PC-9 (cell line): ENCODE measurements at regions not wholly inside any gene's neighbourhood (a gene's known extent, or its start where the extent isn't known, plus 50 kb on each side); places are given as distances from the start of the nearest gene placed in this dataset.

Source experiments
- BruUV-seq: library from RNA; stranded (reverse); fragments of 400-500 nt; replicated peaks from 2 replicates; lab custom pipeline; 2021; lab: Mats Ljungman, UMichigan
- CTCF ChIA-PET: fragments of 300-600 bp; sonication (Branson Sonifier 250); formaldehyde crosslinking; loops from one replicate; lab custom pipeline; 2022; ENCODE audit warnings: antibody characterized with exemption; lab: Charles Lee
- POLR2A ChIA-PET: fragments of 300-600 bp; sonication (Branson Sonifier 250); formaldehyde crosslinking; loops from one replicate; lab custom pipeline; 2022; ENCODE audit warnings: antibody characterized with exemption; ENCODE audit not compliant: unreplicated experiment; lab: Charles Lee
- DNase-seq, 2 experiments: peaks; one replicate each; pipeline versions ENCODE4 v3.0.0 to v3.0.0-alpha.2; 2015 to 2022; ENCODE audit warnings: mixed read lengths in 1 of 2
- H2AFZ ChIP-seq: fragments of 200-600 bp; sonication (generic); 2 replicates; pipeline ENCODE4 v1.8.1; 2017; ENCODE audit warnings: antibody characterized with exemption
- H3F3A ChIP-seq: fragments of 200-600 bp; sonication (generic); 2 replicates; pipeline ENCODE4 v1.8.1; 2017; ENCODE audit warnings: antibody characterized with exemption, mild to moderate bottlenecking, low read depth; ENCODE audit not compliant: insufficient read depth
- H3K27ac ChIP-seq: fragments of 200-600 bp; sonication (generic); 2 replicates; pipeline ENCODE4 v1.6.1; 2016; ENCODE audit warnings: mixed run types
- H3K27me3 ChIP-seq: fragments of 200-600 bp; sonication (generic); 2 replicates; pipeline ENCODE4 v1.6.1; 2016; ENCODE audit warnings: low read depth, mixed run types; ENCODE audit not compliant: insufficient read depth
- H3K36me3 ChIP-seq: fragments of 200-600 bp; sonication (generic); 2 replicates; pipeline ENCODE4 v1.6.1; 2016; ENCODE audit warnings: low read depth, mixed run types
- H3K4me1 ChIP-seq: fragments of 200-600 bp; sonication (generic); replicated peaks from 2 replicates; pipeline ENCODE4 v1.6.1; 2016; ENCODE audit warnings: mixed run types; ENCODE audit not compliant: insufficient read depth
- H3K4me2 ChIP-seq: fragments of 200-600 bp; sonication (generic); 2 replicates; pipeline ENCODE4 v1.6.1; 2017; ENCODE audit warnings: mixed run types
- H3K4me3 ChIP-seq: fragments of 200-600 bp; sonication (generic); 2 replicates; pipeline ENCODE4 v1.6.1; 2016; ENCODE audit warnings: mixed run types
- H3K79me2 ChIP-seq: fragments of 200-600 bp; sonication (generic); 2 replicates; pipeline ENCODE4 v1.6.1; 2017; ENCODE audit warnings: low read depth, mixed run types
- H3K9me2 ChIP-seq: fragments of 200-600 bp; sonication (generic); 2 replicates; pipeline ENCODE4 v1.8.1; 2017; ENCODE audit warnings: mild to moderate bottlenecking; ENCODE audit not compliant: insufficient read depth
- H3K9me3 ChIP-seq: fragments of 200-600 bp; sonication (generic); 2 replicates; pipeline ENCODE4 v1.8.1; 2016; ENCODE audit warnings: low read depth; ENCODE audit not compliant: insufficient read depth
- H4K20me1 ChIP-seq: fragments of 200-600 bp; sonication (generic); 2 replicates; pipeline ENCODE4 v1.8.1; 2017; ENCODE audit not compliant: insufficient read depth
- CTCF ChIP-seq: fragments of 200-600 bp; sonication (generic); conservative IDR thresholded peaks from 2 replicates; pipeline ENCODE4 v1.6.1; 2017; ENCODE audit warnings: mixed run types, antibody characterized with exemption, mild to moderate bottlenecking, moderate library complexity
- EZH2 ChIP-seq: fragments of 200-600 bp; sonication (generic); IDR thresholded peaks from 2 replicates; pipeline ENCODE4 v1.8.0; 2017; ENCODE audit warnings: antibody characterized with exemption, low read depth
- intact Hi-C: fragments of 100-400 bp; cut with micrococcal nuclease; formaldehyde crosslinking; loops from one replicate; pipeline ENCODE4 v1.10.0; 2022; ENCODE audit not compliant: unreplicated experiment

GRCh38 chr16:35506898-35507194 is 2047.4 kb downstream of the TP53TG3F start:
- Histone ChIP-seq H4K20me1 (no peaks in the 10 kb centered on the region), H3K27me3 (peaks cover 8% of the 10 kb centered on the region), H3K9me3 (no peaks in the 10 kb centered on the region), H3K79me2 (no peaks in the 10 kb centered on the region), H3K36me3 (no peaks in the 10 kb centered on the region), H3F3A (no peaks in the 10 kb centered on the region), H3K9me2 (no peaks in the 10 kb centered on the region), H3K27ac (no peak overlapping the region), H3K4me1 (no peaks in the 10 kb centered on the region), H3K4me2 (no peak overlapping the region), H2AFZ (no peak overlapping the region), H3K4me3 (no peak overlapping the region)
- ChIA-PET POLR2A (no interaction called here), CTCF (no interaction called here)
- intact Hi-C loops = no loop called here
- BruUV-seq = no TSS peak
- no peak for DNase-seq
- TF ChIP-seq CTCF = no peak
- no peak for TF ChIP-seq EZH2

- no peak overlapping the region for H2AFZ ChIP-seq
- no peak overlapping the region for H3K4me2 ChIP-seq
- no peaks in the 10 kb centered on the region for H3K79me2 ChIP-seq
- DNase-seq = no peak
- BruUV-seq = no TSS peak
- ChIA-PET CTCF (no interaction called here), POLR2A (no interaction called here)
- no peaks in the 10 kb centered on the region for H3F3A ChIP-seq
- TF ChIP-seq EZH2 (no peak), CTCF (no peak)
- H3K9me3 ChIP-seq = no peaks in the 10 kb centered on the region
- H4K20me1 ChIP-seq = no peaks in the 10 kb centered on the region
- no peak overlapping the region for H3K4me3 ChIP-seq
- no peaks in the 10 kb centered on the region for H3K36me3 ChIP-seq
- no peaks in the 10 kb centered on the region for H3K9me2 ChIP-seq
- H3K4me1 ChIP-seq = no peaks in the 10 kb centered on the region
- H3K27ac ChIP-seq = no peak overlapping the region
- no peaks in the 10 kb centered on the region for H3K27me3 ChIP-seq
- intact Hi-C loops = no loop called here
Measured at GRCh38 chr16:35510701-35511100, 2051.3 kb downstream of the TP53TG3F start.

- H3K4me2 ChIP-seq = no peak overlapping the region
- TF ChIP-seq EZH2 = no peak
- H4K20me1 ChIP-seq = no peaks in the 10 kb centered on the region
- DNase-seq = no peak
- H3K79me2 ChIP-seq = no peaks in the 10 kb centered on the region
- peaks cover 5% of the 10 kb centered on the region; the same call in 1 of the 2 replicates for H3K9me3 ChIP-seq
- no TSS peak for BruUV-seq
- intact Hi-C loops = no loop called here
- H3K9me2 ChIP-seq = no peaks in the 10 kb centered on the region
- H3K27me3 ChIP-seq = no peaks in the 10 kb centered on the region
- POLR2A ChIA-PET = no interaction called here
- H3K27ac ChIP-seq = no peak overlapping the region
- H3F3A ChIP-seq = 0 out of 2 replicates have a peak, but pooled peaks cover 3% of the 10 kb centered on the region
- no peak overlapping the region for H3K4me3 ChIP-seq
- H2AFZ ChIP-seq = no peak overlapping the region
- CTCF ChIA-PET = no interaction called here
- H3K4me1 ChIP-seq = no peaks in the 10 kb centered on the region
- H3K36me3 ChIP-seq = no peaks in the 10 kb centered on the region
Measured at GRCh38 chr16:35516551-35516950, 2057.1 kb downstream of the TP53TG3F start.

GRCh38 chr16:35516971-35517370 is 2057.6 kb downstream of the TP53TG3F start:
- Histone ChIP-seq H3K27me3 (no peaks in the 10 kb centered on the region), H3K4me1 (no peaks in the 10 kb centered on the region), H3K9me3 (peaks cover 5% of the 10 kb centered on the region; the same call in 1 of the 2 replicates), H3K79me2 (no peaks in the 10 kb centered on the region), H3K36me3 (no peaks in the 10 kb centered on the region), H3K4me2 (no peak overlapping the region), H3K27ac (no peak overlapping the region), H4K20me1 (no peaks in the 10 kb centered on the region), H3K9me2 (no peaks in the 10 kb centered on the region), H2AFZ (no peak overlapping the region), H3K4me3 (no peak overlapping the region), H3F3A (0 out of 2 replicates have a peak, but pooled peaks cover 3% of the 10 kb centered on the region)
- intact Hi-C loops = no loop called here
- no peak for TF ChIP-seq CTCF
- TF ChIP-seq EZH2 = no peak
- ChIA-PET CTCF (no interaction called here), POLR2A (no interaction called here)
- no peak for DNase-seq
- no TSS peak for BruUV-seq
